Fibroblast of upper back skin (primary cell): ENCODE measurements at regions not wholly inside any gene's neighbourhood (a gene's known extent, or its start where the extent isn't known, plus 50 kb on each side); places are given as distances from the start of the nearest gene placed in this dataset.
"Not testable (repeated sequence)": the region's sequence is repeated elsewhere in the genome, so short reads cannot be mapped to it uniquely, and the experiment has no call there.

Experiments
- DNase-seq: peaks from one replicate; pipeline ENCODE4 v3.0.0-alpha.2; 2013

GRCh38 chr5:101316401-101316800, 413.3 kb upstream of the ST8SIA4 start:
- not testable (repeated sequence) for DNase-seq

DNA sequence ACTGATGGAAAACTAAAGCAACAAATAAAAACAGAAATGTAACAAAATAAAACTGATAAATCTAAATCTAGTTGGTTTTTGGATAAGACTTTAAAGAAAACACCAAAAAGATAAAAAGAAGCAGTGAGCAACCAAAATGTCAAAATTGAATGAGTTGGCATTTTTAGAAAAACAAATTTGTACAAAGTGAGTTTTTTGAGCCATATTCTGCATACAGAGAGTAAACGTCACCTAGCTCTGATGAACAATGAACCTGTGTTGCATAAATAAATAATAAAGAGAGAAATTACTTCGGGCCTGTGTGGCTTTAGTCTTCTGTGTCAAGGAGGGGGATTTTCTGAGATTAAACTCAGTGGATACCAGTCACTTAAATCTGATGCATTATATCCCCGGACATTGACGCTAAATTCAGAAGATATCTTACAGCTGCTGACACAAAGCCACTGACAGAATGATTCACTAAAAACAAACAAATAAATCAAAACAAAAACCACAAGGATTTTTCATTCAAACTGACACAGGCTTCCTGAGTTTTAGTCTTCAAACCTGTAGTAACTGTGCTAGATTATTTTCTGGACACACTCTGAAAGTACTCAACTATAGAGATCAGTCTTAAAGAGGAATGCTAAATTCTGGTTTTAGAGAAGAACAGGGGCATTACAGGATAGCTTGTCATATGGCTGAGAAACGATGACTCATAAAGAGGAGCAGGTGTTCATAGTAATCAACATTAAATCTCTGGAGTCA, 403.5 kb upstream of the ST8SIA4 start:
- no peak for DNase-seq

GRCh38 chr5:101296477-101296876, 393.4 kb upstream of the ST8SIA4 start:
- no peak for DNase-seq

GRCh38 chr5:101292199-101292598, 389.1 kb upstream of the ST8SIA4 start:
- DNase-seq: no peak

DNA sequence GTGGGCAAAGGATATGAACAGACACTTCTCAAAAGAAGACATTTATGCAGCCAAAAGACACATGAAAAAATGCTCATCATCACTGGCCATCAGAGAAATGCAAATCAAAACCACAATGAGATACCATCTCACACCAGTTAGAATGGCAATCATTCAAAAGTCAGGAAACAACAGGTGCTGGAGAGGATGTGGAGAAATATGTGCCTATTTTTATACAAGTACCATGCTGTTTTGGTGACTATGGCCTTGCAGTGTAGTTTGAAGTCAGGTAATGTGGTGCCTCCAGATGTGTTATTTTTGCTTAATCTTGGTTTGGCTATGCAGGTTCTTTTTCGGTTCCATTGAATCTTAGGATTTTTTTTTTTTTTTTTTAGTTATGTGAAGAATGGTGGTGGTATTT, 387.7 kb upstream of the ST8SIA4 start:
- not testable (repeated sequence) for DNase-seq

DNA sequence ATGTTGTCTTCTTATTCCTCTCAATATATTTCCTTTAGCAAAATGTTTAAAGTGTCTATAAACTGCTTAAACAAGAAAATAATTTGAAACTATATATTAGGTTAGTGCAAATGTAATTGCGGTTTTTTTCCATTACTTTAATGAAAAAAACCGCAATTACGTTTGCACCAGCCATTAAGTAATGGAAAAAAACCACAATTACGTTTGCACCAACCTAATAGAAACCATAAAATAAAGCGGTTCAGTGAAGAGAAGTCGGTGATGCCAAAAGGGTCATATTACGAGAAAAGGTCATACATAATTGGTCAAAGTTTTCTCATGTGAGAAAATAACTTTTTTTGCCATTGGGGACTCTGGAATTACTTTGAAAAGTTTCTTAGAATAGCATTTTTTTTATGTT, 385.6 kb upstream of the ST8SIA4 start:
- no peak for DNase-seq

- DNase-seq: no peak
Observed at GRCh38 chr5:101284736-101285375, 381.8 kb upstream of the ST8SIA4 start.

DNA sequence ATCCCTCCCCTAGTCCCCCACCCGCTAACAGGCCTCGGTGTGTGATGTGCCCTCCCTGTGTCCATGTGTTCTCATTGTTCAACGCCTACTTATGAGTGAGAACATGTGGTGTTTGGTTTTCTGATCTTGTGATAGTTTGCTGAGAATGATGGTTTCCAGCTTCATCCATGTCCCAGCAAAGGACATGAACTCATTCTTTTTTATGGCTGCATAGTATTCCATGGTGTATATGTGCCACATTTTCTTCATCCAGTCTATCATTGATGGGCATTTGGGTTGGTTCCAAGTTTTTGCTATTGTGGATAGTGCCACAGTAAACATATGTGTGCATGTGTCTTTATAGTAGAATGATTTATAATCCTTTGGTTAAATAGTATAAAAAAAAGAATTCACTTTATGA, 380.9 kb upstream of the ST8SIA4 start:
- not testable (repeated sequence) for DNase-seq

- DNase-seq: no peak
Observed at GRCh38 chr5:101278917-101279316, 375.8 kb upstream of the ST8SIA4 start.

- DNase-seq: peak; percentile 6
Observed at GRCh38 chr5:101278011-101278687, 375.1 kb upstream of the ST8SIA4 start.

DNA sequence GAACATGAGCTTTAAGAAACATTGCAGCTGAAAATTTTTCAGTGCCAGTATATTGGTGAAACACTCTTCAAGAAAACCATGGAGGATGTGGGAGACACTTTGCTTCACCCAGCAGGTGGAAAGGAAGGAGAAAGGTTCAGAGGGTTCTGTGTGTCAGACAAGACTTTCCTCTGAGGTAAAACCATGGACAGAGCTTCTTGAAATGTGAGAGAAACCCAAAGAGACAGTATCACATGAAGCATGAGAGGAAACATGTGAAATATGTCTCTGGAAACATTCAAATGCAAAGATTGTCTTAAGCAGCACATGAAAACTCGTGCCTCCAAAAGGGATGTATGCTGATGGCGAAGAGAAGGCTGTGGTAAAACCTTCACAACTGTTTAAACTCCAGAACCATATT, 368.9 kb upstream of the ST8SIA4 start:
- no peak for DNase-seq

GRCh38 chr5:101271416-101271815, 368.3 kb upstream of the ST8SIA4 start:
- DNase-seq: no peak

GRCh38 chr5:101260857-101261256, 357.8 kb upstream of the ST8SIA4 start:
- DNase-seq: no peak

DNA sequence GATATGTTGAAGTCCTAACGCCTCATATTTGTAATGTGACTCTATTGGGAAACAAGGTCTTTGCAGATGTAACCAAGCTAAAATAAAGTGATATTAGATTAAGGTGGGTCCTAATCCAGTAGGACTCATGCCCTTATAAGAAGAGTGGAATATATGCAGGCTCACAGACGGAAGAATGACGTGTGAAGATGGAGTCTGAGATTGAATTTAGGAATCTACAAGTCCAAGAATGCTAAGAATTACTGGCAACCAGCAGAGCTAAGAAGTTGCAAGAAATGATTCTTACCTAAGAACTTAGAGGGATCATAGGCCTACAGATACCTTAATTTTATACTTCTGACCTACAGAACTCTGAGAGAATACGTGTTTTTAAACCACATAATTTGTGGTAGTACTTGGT, 350.0 kb upstream of the ST8SIA4 start:
- DNase-seq: no peak

- no peak for DNase-seq
Observed at GRCh38 chr5:101244621-101245020, 341.5 kb upstream of the ST8SIA4 start.

DNA sequence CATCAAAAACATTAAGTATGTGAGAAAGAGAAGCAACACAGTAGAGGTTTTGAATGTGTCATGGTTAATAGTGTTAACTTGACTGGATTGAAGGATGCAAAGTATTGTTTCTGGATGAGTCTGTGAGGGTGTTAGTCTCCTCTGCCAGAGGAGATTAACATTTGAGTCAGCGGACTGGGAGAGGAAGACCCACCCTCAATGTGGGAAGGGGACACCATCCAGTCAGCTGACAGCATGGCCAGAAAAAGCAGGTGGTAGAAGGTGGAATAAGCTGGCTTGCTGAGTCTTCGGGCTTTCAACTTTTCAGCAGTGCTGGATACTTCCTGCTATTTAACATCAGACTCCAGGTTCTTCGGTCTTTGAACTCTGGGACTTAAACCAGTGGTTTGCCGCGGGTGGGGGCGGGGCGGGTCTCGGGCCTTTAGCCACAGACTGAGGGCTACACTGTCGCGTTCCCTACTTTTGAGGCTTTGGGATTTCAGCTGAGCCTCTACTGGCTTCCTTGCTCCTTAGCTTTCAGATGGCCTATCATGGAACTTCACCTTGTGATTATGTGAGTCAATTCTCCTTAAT, 309.9 kb upstream of the ST8SIA4 start:
- no peak for DNase-seq

- no peak for DNase-seq
Observed at GRCh38 chr5:101206534-101206933, 303.5 kb upstream of the ST8SIA4 start.

GRCh38 chr5:101205065-101205464, 302.0 kb upstream of the ST8SIA4 start:
- not testable (repeated sequence) for DNase-seq

- not testable (repeated sequence) for DNase-seq
Observed at GRCh38 chr5:101180365-101180764, 277.3 kb upstream of the ST8SIA4 start.

GRCh38 chr5:101176605-101177004, 273.5 kb upstream of the ST8SIA4 start:
- DNase-seq: no peak

DNA sequence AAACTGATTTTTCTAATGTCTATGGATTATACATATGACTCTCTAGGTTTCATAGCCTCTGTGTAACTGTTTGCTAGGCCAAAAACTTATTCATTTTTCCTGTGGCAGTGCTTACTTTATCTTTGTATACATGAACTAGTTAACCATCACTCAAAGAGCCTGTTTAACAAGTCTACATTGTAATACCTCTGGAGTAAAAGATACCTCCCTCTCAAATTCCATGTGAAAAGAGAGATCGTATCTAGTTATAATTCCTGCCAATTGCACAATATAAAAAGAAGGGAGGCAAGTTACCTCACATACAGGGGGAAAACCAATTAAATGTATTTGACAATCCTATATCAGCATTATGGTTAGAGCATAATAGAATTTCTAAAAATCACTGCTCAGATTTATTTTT, 271.9 kb upstream of the ST8SIA4 start:
- no peak for DNase-seq

GRCh38 chr5:101163088-101163487, 260.0 kb upstream of the ST8SIA4 start:
- no peak for DNase-seq

GRCh38 chr5:101160002-101160401, 256.9 kb upstream of the ST8SIA4 start:
- DNase-seq: no peak

DNA sequence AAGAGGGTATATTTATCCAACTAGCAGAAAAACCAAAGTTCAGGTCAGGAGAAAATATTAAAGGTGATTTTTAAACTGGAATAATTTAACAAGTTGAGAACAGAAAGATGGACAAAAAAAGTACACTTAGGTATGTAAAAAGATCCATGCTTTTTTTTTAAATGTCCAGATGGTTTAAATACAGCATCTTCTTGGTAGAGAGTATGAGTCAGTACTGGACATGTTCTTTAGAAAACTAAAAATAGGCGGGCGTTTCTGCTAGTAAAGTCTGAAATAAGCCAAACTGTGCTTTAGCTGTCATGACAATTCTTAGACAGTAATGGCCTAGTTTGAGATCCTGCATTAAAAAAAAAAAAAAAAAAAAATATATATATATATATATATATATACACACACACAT, 255.9 kb upstream of the ST8SIA4 start:
- DNase-seq: no peak
